Keratinocyte (primary cell): ENCODE measurements at regions not wholly inside any gene's neighbourhood (a gene's known extent, or its start where the extent isn't known, plus 50 kb on each side); places are given as distances from the start of the nearest gene placed in this dataset.

Source experiments
- DNase-seq: peaks from one replicate; pipeline ENCODE4 v3.0.0-alpha.2; 2011; ENCODE audit warnings: low read depth, missing footprints, low spot score
- FAIRE-seq: peaks from 2 replicates; lab custom pipeline; 2011; peaks lifted over from hg19 to GRCh38; lab: Jason Lieb, UNC
- H2AFZ ChIP-seq: 2 replicates; pipeline ENCODE4 v1.6.0; 2012; ENCODE audit warnings: low read length, control low read depth, inconsistent platforms; ENCODE audit not compliant: control insufficient read depth
- H3K27ac ChIP-seq: 2 replicates; pipeline ENCODE4 v1.5.1; 2011; ENCODE audit warnings: low read length; ENCODE audit not compliant: control insufficient read depth, insufficient read depth
- H3K27me3 ChIP-seq: 3 replicates; pipeline ENCODE4 v1.6.0; 2011; ENCODE audit warnings: low read length; ENCODE audit not compliant: control insufficient read depth, insufficient read depth; ENCODE audit errors: extremely low read depth
- H3K36me3 ChIP-seq, 2 experiments: 2 replicates in 1 of 2; 3 replicates in 1 of 2; pipeline ENCODE4 v1.5.1; 2011; ENCODE audit warnings: low read length in 2 of 2, mild to moderate bottlenecking in 1 of 2; ENCODE audit not compliant: control insufficient read depth in 2 of 2, insufficient read depth in 2 of 2; ENCODE audit errors: extremely low read depth in 1 of 2
- H3K4me1 ChIP-seq: 3 replicates; pipeline ENCODE4 v1.5.1; 2011; ENCODE audit warnings: low read length; ENCODE audit not compliant: control insufficient read depth, insufficient read depth; ENCODE audit errors: extremely low read depth
- H3K4me2 ChIP-seq: 3 replicates; pipeline ENCODE4 v1.6.0; 2011; ENCODE audit warnings: low read depth, low read length; ENCODE audit not compliant: control insufficient read depth, insufficient read depth; ENCODE audit errors: extremely low read depth
- H3K4me3 ChIP-seq, 3 experiments: fragments of 200-600 bp in 1 of 3; sonication (generic) in 1 of 3; 2 replicates in 2 of 3; 3 replicates in 1 of 3; pipeline ENCODE4 v1.5.1; 2011 to 2016; ENCODE audit warnings: low read length in 3 of 3, mild to moderate bottlenecking in 3 of 3, control low read depth in 2 of 3, inconsistent platforms in 1 of 3, low read depth in 1 of 3, mixed read lengths in 1 of 3, mixed run types in 1 of 3, moderate library complexity in 1 of 3; ENCODE audit not compliant: control insufficient read depth in 2 of 3, insufficient read depth in 2 of 3; ENCODE audit errors: extremely low read depth in 1 of 3
- H3K79me2 ChIP-seq: 2 replicates; pipeline ENCODE4 v1.6.0; 2012; ENCODE audit warnings: low read length; ENCODE audit not compliant: control insufficient read depth, insufficient read depth
- H3K9ac ChIP-seq: 3 replicates; pipeline ENCODE4 v1.6.0; 2011; ENCODE audit warnings: low read length; ENCODE audit not compliant: control insufficient read depth, insufficient read depth; ENCODE audit errors: extremely low read depth
- H3K9me1 ChIP-seq: 3 replicates; pipeline ENCODE4 v1.6.0; 2011; ENCODE audit warnings: low read length; ENCODE audit not compliant: control insufficient read depth, insufficient read depth; ENCODE audit errors: extremely low read depth
- H3K9me3 ChIP-seq: 2 replicates; pipeline ENCODE4 v1.5.1; 2012; ENCODE audit warnings: low read depth, low read length; ENCODE audit not compliant: control insufficient read depth
- H4K20me1 ChIP-seq: 3 replicates; pipeline ENCODE4 v1.6.0; 2011; ENCODE audit warnings: low read length; ENCODE audit not compliant: control insufficient read depth, insufficient read depth; ENCODE audit errors: extremely low read depth
- CTCF ChIP-seq, 3 experiments: IDR thresholded peaks in 1 of 3; conservative IDR thresholded peaks in 1 of 3; optimal IDR thresholded peaks in 1 of 3; 2 replicates in 2 of 3; 3 replicates in 1 of 3; pipeline versions ENCODE3 to v1.5.1; 2011; ENCODE audit warnings: low read length in 3 of 3, mild to moderate bottlenecking in 3 of 3, moderate library complexity in 2 of 3, control low read depth in 1 of 3, inconsistent platforms in 1 of 3; ENCODE audit not compliant: insufficient read depth in 2 of 3; ENCODE audit errors: extremely low read depth in 1 of 3
- EZH2 ChIP-seq: IDR thresholded peaks from one replicate; pipeline ENCODE4 v1.6.1; 2012; ENCODE audit warnings: inconsistent platforms, mild to moderate bottlenecking, low read length, moderate library complexity
- dilution Hi-C: fragments of 300-500 bp; cut with MboI; formaldehyde crosslinking; loops from one replicate; pipeline ENCODE4 v1.7.0; 2020; ENCODE audit warnings: low sequenced_read_pairs; ENCODE audit not compliant: extremely low pct_ligation_motif_present

DNA sequence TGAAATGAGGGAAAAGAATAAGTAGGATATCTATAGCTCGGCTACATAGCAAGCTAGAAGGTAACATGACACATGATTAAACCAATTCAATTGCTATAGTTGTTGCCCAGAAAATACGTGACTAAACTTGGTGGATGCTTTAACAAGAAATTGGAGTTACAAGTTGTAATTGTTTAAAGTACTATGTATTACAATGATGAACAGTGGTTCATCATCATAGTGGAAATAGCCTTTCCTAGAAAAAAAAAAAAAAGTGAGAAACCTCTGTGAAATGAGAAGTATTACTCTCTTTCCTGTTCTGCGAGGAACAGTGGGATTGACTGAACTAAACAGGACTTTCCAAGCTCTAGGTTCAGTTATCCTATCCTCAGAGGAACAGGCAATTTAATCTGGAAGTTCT, 209.7 kb upstream of the KLF3 start:
- Histone ChIP-seq H2AFZ (no peak overlapping the region), H3K9me1 (no peaks in the 10 kb centered on the region), H3K9ac (no peak overlapping the region), H3K4me1 (no peaks in the 10 kb centered on the region), H3K27me3 (no peaks in the 10 kb centered on the region), H3K9me3 (no peaks in the 10 kb centered on the region), H3K4me2 (no peak overlapping the region), H3K79me2 (no peaks in the 10 kb centered on the region), H4K20me1 (no peaks in the 10 kb centered on the region), H3K27ac (no peak overlapping the region), H3K4me3 (no peak overlapping the region), H3K36me3 (no peaks in the 10 kb centered on the region)
- DNase-seq (no peak), FAIRE-seq (no peak)
- TF ChIP-seq EZH2, result no peak
- no peak for TF ChIP-seq CTCF (optimal IDR thresholded peaks at IDR 0.05 in 1 of 3, IDR thresholded peaks at IDR 0.05 in 1 of 3, conservative IDR thresholded peaks at IDR 0.05 in 1 of 3; ENCODE audit: extremely low read depth in 1 of 3, insufficient read depth in 2 of 3, low read length in 3 of 3)
- dilution Hi-C loops, result no loop called here

GRCh38 chr4:38455092-38455862, 208.7 kb upstream of the KLF3 start:
- H3K36me3 ChIP-seq, result no peaks in the 10 kb centered on the region
- no peaks in the 10 kb centered on the region for H3K9me3 ChIP-seq
- no peak overlapping the region for H3K27ac ChIP-seq
- H3K9ac ChIP-seq, result no peak overlapping the region
- FAIRE-seq (no peak), DNase-seq (no peak)
- TF ChIP-seq CTCF (optimal IDR thresholded peaks at IDR 0.05 in 1 of 3, IDR thresholded peaks at IDR 0.05 in 1 of 3, conservative IDR thresholded peaks at IDR 0.05 in 1 of 3; ENCODE audit: extremely low read depth in 1 of 3, insufficient read depth in 2 of 3, low read length in 3 of 3), result no peak
- TF ChIP-seq EZH2, result no peak
- no peak overlapping the region for H2AFZ ChIP-seq
- dilution Hi-C loops, result no loop called here
- H3K4me2 ChIP-seq, result no peak overlapping the region
- H4K20me1 ChIP-seq, result no peaks in the 10 kb centered on the region
- H3K4me3 ChIP-seq, result no peak overlapping the region
- no peaks in the 10 kb centered on the region for H3K9me1 ChIP-seq
- H3K79me2 ChIP-seq, result no peaks in the 10 kb centered on the region
- H3K27me3 ChIP-seq, result no peaks in the 10 kb centered on the region
- no peaks in the 10 kb centered on the region for H3K4me1 ChIP-seq
